HCEC 1CT (cell line): ENCODE measurements at regions not wholly inside any gene's neighbourhood (a gene's known extent, or its start where the extent isn't known, plus 50 kb on each side); places are given as distances from the start of the nearest gene placed in this dataset.

ENCODE experiments used
- DNase-seq: peaks from one replicate; pipeline ENCODE4 v3.0.0-alpha.2; 2017

GRCh38 chr5:8399471-8399870, 530.5 kb downstream of the MTRR start:
- DNase-seq = no peak

GRCh38 chr5:8408258-8408657, 539.3 kb downstream of the MTRR start:
- no peak for DNase-seq

GRCh38 chr5:8410618-8411017, 541.7 kb downstream of the MTRR start:
- DNase-seq = no peak

GRCh38 chr5:8413975-8414374, 545.0 kb downstream of the MTRR start:
- DNase-seq = no peak

- DNase-seq = no peak
Observed at GRCh38 chr5:8417316-8418048, 548.5 kb downstream of the MTRR start.

GRCh38 chr5:8418049-8418426, 549.1 kb downstream of the MTRR start:
- DNase-seq = no peak

GRCh38 chr5:8429778-8430758, 561.1 kb downstream of the MTRR start:
- DNase-seq = no peak

- no peak for DNase-seq
Observed at GRCh38 chr5:8434501-8434900, 565.6 kb downstream of the MTRR start.

GRCh38 chr5:8436924-8437323, 568.0 kb downstream of the MTRR start:
- no peak for DNase-seq

GRCh38 chr5:8445139-8445538, 576.2 kb downstream of the MTRR start:
- DNase-seq = no peak

GRCh38 chr5:8446179-8446578, 577.2 kb downstream of the MTRR start:
- no peak for DNase-seq

GRCh38 chr5:8456846-8457186, 587.9 kb downstream of the MTRR start:
- DNase-seq = no peak

GRCh38 chr5:8457187-8458037, 588.5 kb downstream of the MTRR start:
- no peak for DNase-seq

GRCh38 chr5:8458038-8458383, 589.1 kb downstream of the MTRR start:
- no peak for DNase-seq

- DNase-seq = no peak
Observed at GRCh38 chr5:8461543-8461942, 592.6 kb downstream of the MTRR start.

GRCh38 chr5:8462565-8462964, 593.6 kb downstream of the MTRR start:
- DNase-seq = no peak

GRCh38 chr5:8470489-8470888, 601.5 kb downstream of the MTRR start:
- DNase-seq = no peak

GRCh38 chr5:8471581-8471980, 602.6 kb downstream of the MTRR start:
- DNase-seq = no peak

GRCh38 chr5:8473016-8473415, 604.1 kb downstream of the MTRR start:
- DNase-seq = no peak

- no peak for DNase-seq
Observed at GRCh38 chr5:8473827-8474568, 605.0 kb downstream of the MTRR start.

GRCh38 chr5:8474569-8474930, 605.6 kb downstream of the MTRR start:
- no peak for DNase-seq

GRCh38 chr5:8478326-8478725, 609.4 kb downstream of the MTRR start:
- DNase-seq = no peak

GRCh38 chr5:8481007-8481406, 612.1 kb downstream of the MTRR start:
- no peak for DNase-seq
